ENCODE measurements at regions not wholly inside any gene's neighbourhood (a gene's known extent, or its start where the extent isn't known, plus 50 kb on each side); places are given as distances from the start of the nearest gene placed in this dataset.

- DNase-seq (ENCODE audit: extremely low read depth in 1 of 4, low spot score in 3 of 4), result no peak
- TF ChIP-seq ZSCAN29 (IDR thresholded peaks at IDR 0.05) (no peak), FOXK1 (CRISPR knock-in tag; IDR thresholded peaks at IDR 0.05; ENCODE audit: borderline replicate concordance) (no peak), SAFB (IDR thresholded peaks at IDR 0.05; ENCODE audit: borderline replicate concordance, low read depth, low read length) (no peak), BRD4 (IDR thresholded peaks at IDR 0.05) (no peak), ILK (tag; IDR thresholded peaks at IDR 0.05; ENCODE audit: borderline replicate concordance, low read depth) (no peak), MLLT1 (IDR thresholded peaks at IDR 0.05) (no peak)
- TF ChIP-seq, protein P1, sequence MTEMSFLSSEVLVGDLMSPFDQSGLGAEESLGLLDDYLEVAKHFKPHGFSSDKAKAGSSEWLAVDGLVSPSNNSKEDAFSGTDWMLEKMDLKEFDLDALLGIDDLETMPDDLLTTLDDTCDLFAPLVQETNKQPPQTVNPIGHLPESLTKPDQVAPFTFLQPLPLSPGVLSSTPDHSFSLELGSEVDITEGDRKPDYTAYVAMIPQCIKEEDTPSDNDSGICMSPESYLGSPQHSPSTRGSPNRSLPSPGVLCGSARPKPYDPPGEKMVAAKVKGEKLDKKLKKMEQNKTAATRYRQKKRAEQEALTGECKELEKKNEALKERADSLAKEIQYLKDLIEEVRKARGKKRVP (CRISPR knock-in tag; IDR thresholded peaks at IDR 0.05), result no peak
- intact Hi-C loops (cut with micrococcal nuclease), result no loop called here
- no peak overlapping the region for H3K4me2 ChIP-seq (ENCODE audit: insufficient read depth, low read length)
- H3K27ac ChIP-seq (ENCODE audit: extremely low read depth, low read depth, low read length), result no peak overlapping the region
- H3K36me3 ChIP-seq (ENCODE audit: control insufficient read depth, insufficient read depth, low read length), result no peaks in the 10 kb centered on the region
- 0% methylated on average over 3 of the region's 3 CpGs for WGBS (ENCODE audit: insufficient coverage, low coverage, missing lambda C conversion rate)
- no TSS peak for BruUV-seq (replicated peaks)
- POLR2A ChIA-PET, result no interaction called here
- no peak overlapping the region for H3K4me3 ChIP-seq
- ATAC-seq, result no peak
- peaks cover 0 to 8% of the 10 kb centered on the region in 2 experiments; a peak in 4 of 5 replicates for H3K27me3 ChIP-seq (ENCODE audit: control insufficient read depth in 2 of 2, insufficient read depth in 2 of 2, low read length in 2 of 2)
- H3K9ac ChIP-seq (ENCODE audit: insufficient read depth in 1 of 2, low read depth in 2 of 2, low read length in 2 of 2), result no peak overlapping the region
- H3K79me2 ChIP-seq (ENCODE audit: control insufficient read depth, insufficient read depth, low read length), result no peaks in the 10 kb centered on the region
- H3K9me3 ChIP-seq (replicated peaks; ENCODE audit: control insufficient read depth, insufficient read depth, low read depth, low read length), result no peaks in the 10 kb centered on the region
- in situ Hi-C loops (cut with MboI), result no loop called here
- no peaks in the 10 kb centered on the region for H3K4me1 ChIP-seq (replicated peaks in 1 of 2; ENCODE audit: control insufficient read depth in 2 of 2, insufficient read depth in 2 of 2, low read length in 2 of 2)
- CTCF ChIA-PET (ENCODE audit: low intra/inter-chr PET ratio), result no interaction called here
- no peaks in the 10 kb centered on the region for H4K20me1 ChIP-seq (replicated peaks; ENCODE audit: control insufficient read depth, insufficient read depth, low read length)
- no peaks in the 10 kb centered on the region for H3K9me1 ChIP-seq (ENCODE audit: control insufficient read depth, insufficient read depth, low read length)
- no peak for FAIRE-seq
- H2AFZ ChIP-seq (ENCODE audit: low read depth, low read length), result no peak overlapping the region
Measured at GRCh38 chr4:24322995-24323394, 261.4 kb downstream of the DHX15 start.
